SK-N-DZ (cell line): ENCODE measurements at regions not wholly inside any gene's neighbourhood (a gene's known extent, or its start where the extent isn't known, plus 50 kb on each side); places are given as distances from the start of the nearest gene placed in this dataset.

Experiments used
- DNase-seq: peaks from one replicate; pipeline ENCODE4 v3.0.0-alpha.2; 2015; ENCODE audit warnings: low spot score

DNA sequence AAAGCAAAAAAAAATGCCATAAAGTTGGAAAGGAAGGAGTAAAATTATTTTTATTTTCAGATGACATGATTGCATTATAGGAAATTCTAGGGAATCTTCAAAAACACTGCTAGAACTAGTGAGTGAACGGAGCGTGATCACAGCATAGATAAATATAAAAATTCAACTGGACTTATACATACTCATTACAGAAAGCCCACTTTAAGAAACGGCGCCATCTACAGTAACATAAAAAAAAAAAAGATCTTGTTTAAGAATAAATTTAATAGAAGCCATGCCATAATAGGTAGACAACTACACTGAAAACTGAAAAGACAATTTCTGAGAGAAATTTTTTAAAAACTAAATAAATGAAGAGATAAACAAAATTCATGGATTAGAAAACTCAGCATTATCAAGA lies 623.1 kb upstream of the MGMT start:
- no peak for DNase-seq

DNA sequence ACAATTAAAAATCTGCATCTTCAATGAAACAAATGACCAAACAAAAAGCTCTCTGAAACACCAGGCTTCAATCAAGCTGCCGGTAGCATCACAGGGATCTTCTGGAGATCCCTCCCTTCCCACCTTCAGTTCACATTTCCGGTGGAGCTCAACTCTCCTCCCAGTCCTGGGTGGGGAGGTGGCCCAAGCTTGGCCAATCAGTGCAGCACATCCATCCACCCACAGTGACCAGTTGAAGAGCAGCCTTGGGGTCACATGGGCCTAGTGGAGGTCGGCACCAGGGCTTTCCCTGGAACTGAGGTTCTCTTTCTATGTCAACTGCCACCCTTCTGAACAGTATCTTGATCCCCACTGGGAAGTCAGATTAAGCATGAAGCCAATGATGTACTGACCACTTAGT lies 620.1 kb upstream of the MGMT start:
- no peak for DNase-seq

DNA sequence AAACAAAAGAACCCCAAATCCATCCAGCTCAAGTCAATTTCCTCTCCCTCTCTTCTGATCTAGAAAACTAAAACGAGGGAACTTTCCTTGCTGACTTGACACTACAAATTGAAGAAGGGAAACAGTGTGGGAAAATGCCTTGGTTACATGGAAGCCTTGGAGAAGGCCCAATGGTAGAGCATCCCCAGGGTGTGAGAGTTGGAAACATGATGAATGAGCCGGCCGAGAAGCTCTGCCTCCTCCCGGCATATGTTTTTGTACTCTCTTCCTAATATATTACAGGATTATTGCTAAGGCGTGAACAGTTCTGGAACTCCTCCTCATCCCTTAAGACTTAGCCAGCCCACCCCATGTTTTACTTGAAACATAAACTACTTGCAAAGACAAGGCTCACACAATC lies 618.2 kb upstream of the MGMT start:
- no peak for DNase-seq

DNA sequence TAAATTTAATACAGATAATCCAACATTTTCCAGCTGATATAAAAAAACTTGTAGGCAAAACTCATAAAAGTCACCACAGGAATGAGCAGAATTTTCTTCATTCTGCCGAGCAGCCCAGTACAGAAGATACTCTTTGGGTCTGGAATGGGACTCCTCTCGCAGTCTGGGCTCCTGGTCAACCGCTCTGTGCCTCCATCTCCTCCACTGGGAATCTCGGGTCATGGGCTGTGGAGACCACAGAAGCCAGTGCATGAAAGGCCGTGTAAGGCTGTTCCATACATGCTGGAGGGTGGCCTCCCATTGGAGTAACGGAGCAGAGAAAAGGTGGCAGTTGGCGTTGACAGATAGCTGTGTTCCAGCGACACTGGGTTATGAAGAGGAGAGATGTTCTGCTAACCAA lies 616.4 kb upstream of the MGMT start:
- DNase-seq = no peak

DNA sequence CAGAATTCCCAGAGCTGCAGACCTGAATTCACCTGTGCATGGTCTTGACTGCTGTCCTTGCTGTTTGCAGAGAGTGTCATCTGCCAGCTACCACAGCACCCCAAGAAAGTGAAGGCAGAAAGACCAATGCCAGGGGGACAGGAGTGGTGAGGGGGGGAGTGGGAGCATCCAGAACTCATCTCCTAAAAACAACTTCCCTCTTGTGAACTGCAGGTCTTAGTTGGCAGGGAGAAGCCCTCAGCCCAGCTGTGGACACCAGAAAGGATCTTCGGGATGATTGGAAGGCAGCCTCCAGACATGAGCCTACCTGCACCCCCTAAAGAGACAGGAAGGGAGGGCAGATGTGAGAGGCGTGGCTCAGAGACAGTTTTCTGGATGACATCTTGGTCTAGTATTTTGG lies 615.8 kb upstream of the MGMT start:
- no peak for DNase-seq

DNA sequence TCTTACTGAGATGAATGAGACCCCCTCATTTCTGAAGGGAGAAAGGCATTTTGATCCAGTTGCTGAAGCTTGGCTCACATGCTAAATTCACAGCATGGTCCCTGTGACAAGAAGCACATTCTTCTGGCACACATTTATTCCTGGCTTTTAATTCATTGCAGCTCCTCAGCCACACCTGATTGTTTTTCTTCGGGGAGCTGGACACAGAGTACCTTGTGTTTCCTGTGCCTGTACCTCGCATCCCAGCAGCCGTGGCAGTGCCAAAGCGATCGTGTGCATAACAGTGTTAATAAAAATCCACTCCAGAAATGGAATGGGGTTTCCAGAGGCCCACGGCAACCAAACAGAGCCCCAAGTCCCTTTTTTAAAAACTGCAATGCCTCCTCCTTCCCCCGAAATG lies 615.3 kb upstream of the MGMT start:
- no peak for DNase-seq

DNA sequence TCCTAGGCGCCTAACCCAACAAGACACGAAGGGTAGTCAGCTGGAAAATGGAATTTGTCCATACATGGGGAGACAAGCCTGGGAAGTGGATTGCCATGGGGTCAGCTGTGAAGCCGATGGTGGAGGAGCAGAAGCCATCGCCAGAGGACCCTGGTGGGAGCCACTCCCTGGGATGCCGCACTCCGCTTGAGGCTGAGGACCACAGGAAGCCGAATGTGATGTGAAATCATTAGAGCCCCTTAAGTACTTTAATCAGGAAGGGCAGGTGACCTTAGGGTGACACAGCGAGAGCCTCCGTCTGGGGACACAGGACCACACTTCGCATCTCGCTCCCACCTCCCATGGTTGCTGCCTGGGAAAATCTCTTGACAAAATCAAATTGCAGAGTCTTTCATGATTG lies 614.6 kb upstream of the MGMT start:
- no peak for DNase-seq

DNA sequence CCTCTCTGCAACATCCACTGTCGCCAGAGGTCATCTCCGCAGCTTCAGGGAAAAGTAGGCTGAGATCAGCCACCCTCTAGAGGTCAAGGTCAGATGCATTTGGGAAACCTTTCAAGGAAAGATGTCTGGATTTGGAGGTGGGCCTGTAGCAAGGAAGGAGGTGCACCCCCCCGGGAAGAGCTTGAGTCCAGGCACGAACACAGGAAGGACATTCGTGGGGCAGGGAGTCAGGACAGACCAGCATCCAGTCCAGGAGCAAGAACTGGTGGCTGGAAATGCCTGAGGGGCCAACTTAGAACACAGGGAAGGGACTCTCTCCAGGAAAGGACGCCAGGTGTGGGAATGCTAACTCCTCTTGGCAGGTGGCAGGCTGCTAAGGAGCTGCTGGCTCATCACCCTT lies 614.1 kb upstream of the MGMT start:
- no peak for DNase-seq

DNA sequence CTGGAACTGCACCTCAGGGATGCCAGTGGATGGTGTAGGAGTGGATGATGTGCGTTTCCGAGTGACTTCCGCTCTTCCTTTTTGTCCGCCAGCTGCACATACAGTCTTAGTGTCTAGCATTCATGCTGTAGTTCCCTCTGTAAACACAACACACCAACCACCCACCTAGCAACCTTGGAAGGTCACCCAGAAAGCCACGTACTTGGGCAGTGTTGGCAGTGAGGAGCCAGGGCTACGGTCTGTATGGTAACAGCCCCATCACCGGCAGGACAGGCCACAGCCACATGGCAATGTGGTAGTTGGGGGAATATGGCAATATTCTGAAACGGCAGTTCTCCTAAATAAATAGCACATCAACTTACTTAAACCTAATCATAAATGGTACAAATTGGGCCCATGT lies 613.5 kb upstream of the MGMT start:
- DNase-seq = no peak

DNA sequence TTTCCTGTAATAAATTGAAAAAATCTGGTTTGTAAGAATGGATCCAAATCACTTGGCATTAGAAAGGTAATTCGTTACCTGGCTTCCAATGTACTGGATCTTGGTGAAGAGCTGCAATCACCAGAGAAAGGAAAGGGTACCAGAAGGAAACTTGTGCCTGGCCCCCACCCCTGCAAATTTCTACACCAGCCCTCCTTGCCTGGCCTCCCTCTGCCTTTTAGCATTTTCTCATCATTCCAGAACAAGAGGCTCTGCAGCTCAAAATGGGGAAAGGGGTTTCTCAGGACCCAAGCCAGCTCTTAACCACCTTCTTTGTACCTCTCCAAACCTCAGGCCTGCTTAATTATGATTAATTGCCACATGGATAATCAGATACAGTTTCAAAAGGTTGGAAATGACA lies 612.8 kb upstream of the MGMT start:
- DNase-seq = no peak

DNA sequence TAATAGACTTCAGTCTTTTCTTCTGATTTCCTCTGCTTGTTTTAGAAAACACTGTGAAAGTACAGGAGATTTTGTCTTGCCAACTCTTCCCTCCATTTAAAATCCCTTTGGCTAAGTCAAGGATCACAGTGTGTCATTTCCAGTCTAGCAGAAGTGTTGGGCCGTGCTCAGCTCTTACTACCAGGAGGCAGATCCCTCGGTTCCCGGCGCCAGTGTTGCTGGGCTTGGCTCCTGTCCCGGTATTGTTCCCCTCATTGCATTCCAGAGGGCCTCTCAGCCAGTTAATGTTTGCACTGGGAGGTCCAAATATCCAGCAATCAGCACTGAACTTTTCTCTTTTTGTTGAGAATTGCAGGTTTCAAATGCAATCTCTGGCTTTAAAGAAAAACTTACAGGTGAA lies 612.1 kb upstream of the MGMT start:
- no peak for DNase-seq

DNA sequence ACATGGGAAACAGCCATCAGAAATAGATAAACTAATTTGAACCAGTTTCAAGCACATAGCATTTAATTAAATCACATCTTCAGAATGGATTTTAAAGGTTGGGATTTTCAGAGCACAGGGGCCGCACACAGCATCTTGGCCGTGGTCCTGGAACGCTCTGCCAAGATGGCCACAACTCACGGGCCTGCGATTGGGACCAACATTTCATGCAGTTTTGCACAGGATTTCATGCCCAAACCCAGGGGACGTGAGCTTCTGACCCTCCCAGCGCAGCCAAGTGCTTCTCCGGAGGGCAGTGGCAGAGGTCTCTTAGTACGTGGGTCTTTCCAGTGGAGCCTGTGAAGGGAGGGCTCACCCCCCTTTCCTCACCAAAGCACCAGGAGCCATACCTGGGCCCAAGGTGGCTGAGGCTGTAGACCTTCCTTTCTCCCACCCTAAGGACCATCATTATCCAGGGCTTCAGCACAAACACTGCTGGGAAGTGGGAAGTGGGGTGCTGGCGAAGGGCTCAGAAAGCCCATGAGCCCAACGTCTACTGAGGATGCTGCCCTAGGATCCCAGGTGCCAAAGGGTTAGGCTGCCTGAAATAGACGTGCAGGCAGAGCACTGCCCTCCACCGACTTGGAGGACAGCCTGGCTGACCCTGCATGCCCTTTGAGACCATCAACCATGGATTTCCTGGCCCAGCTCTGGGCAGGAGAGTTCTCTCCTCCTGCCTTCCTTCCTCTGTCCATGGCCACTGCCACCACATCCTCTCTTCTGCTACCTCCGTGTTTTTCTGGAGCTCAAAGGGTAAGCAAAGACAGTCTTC lies 611.2 kb upstream of the MGMT start:
- DNase-seq = no peak

DNA sequence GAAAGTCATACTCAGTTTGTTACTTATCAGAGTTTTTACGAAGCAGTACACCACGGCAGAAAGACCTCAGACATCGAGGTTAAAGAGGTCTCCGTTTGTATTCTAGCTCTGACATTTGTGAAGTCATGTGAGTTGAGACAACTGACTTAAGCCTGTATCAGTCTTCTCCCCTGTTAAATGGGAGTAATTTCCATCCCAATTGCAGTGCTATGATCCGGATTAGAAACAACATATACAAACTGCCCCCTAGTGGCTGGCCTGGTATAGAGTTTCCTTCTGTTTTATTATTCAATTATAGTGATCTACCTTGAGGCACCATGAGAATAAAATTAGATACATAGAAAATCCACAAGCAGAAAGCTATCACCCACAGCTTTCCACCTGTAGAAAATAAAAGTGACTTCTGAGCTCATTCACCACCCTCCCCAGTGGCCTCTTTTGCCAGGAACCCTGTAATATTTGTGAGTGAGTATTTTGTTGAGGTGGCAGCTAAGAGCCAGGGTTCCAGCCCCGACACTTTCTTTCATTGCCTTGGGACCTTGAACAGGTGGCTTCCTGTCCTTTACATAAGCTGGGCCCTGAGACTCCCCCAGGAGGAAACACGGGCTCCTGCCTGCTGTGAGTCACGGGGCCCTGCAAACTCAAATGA lies 607.2 kb upstream of the MGMT start:
- peak; percentile 5 for DNase-seq

DNA sequence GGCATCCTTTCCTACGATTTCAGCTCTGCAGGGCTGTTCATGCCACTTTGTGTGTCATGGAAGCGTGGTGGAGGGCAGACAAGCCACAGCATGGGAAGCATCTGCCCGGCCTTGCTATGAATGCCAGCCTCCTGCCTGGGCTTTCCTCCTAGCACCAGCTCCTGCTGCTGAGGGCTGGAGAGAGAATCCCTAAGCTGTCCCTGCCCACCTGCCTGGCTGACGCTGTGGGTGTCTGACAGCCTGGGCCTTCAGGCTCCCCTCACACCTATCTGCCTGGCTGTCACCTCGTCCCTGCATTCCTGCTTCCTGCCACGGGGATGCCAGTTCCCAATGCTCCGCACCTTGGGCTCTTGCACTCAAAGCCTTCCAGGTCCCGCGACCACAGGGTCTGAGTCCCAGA lies 606.5 kb upstream of the MGMT start:
- DNase-seq = no peak

DNA sequence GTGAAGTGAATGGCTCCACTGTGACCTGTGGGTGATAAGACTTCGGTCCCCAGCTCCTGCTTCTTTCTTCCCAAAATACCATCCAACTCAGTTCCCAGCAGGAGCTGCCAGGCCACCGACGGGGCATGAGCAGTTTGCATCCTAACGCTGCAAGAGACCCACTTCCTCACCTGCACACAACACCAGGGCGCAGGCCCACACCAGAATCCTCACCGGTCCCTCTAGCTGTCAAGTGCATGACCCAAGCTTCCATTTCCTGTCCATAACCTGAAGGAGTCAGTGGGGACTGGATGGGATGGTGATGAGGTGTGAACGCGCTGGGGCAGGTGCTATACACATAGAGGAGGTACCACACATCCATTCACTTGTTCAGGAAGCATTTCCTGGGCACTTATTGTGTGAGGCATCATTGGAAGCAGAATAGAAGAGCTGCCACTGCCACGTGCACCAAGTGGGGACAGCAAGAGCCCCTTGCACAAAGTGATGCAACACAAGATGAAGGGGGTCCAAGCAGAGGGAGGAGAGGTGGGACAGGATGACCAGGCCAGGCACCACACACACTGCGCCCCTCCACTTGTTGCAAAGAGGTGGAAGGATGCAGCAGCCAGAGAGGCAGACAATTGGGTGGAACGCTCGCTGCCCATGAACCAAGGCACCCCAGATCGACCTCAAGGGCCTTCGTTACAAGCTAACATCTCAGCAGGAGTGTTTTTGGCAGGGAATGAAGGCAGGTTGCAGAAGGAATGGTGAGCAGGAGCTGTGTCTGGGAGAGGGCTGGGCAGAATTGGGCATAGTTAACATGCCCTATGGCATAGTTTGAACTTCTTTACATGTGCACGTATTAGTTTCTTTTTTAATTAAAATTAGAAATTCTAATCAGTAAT lies 605.8 kb upstream of the MGMT start:
- no peak for DNase-seq

DNA sequence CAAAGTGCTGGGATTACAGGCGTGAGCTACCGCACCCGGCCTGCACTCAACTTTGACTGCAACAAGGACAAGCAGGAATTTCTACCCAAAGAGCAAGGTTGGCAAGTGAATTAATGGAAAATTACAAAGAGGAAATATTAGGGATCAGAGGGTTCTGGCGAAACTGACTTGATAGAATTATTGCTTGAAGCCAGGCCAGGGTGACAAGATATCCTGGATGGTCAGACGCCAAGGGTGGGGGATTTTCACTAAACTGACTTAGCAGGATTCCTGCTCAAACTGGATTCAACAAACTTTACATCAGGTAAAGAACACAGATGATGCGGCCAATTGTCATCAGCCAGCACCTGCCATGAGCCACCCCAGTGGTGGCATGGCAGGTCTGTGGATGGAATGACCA lies 603.6 kb upstream of the MGMT start:
- DNase-seq = no peak

DNA sequence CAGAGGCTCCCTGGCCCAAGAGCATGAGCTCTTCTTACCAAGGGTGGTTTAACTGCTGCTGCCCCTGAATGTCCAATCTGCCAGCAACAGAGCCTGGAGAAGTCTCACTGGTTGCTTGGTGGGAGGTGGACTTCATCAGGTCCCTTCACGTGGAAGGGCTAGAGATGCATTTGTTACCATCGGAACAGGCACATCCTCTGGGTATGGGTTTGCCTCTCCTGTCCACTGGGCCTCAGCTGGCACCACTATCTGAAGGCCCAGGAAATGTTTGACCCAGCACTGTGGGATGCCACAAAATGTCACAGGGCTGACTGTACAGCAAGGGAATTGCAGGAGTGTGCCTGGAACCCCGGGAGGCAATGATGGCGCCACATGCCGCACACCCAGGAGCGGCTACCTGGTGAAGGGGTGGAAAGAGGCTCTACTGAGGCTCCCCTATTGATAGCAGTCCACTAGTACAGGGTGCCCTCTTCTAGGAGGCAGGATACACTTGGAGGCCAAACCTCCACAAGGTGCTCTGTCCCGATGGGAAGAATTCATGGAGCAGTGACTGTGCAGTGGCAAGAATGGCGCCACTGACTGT lies 603.1 kb upstream of the MGMT start:
- no peak for DNase-seq

DNA sequence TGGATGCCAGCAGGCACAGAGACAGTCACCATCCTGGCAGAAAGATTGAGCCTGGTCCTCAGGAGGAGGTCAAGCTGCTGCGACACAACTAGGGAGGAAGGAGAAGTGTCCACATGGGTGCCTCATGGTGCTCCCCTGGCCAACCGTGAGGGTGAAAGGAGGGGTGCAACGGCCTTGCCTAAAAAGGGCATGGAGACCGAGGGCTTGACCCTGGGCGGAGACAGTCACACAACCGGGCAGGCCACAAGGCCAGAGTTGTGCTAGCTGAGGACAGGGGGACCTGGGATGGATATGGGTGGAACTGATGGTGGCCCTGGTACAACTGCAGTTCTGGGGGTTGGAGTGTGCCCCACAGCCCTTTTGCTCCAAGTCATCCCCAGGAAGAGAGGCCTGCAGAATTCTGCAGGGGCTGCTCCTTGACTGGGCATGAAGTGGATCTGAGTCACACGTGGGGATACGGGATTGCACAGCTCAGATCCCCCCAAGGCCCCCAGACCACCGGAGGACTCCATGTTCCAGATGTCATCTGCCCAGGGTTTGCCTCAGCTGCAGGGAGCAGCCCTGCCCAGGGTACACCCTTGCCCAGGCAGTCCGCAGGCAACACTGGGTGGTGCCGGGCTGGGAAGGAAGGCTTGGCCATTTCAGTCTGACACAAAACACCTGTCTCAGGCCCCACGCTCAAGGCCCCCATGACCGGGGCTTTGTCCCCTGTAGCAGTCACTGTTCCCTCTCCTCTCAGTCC lies 602.3 kb upstream of the MGMT start:
- no peak for DNase-seq

DNA sequence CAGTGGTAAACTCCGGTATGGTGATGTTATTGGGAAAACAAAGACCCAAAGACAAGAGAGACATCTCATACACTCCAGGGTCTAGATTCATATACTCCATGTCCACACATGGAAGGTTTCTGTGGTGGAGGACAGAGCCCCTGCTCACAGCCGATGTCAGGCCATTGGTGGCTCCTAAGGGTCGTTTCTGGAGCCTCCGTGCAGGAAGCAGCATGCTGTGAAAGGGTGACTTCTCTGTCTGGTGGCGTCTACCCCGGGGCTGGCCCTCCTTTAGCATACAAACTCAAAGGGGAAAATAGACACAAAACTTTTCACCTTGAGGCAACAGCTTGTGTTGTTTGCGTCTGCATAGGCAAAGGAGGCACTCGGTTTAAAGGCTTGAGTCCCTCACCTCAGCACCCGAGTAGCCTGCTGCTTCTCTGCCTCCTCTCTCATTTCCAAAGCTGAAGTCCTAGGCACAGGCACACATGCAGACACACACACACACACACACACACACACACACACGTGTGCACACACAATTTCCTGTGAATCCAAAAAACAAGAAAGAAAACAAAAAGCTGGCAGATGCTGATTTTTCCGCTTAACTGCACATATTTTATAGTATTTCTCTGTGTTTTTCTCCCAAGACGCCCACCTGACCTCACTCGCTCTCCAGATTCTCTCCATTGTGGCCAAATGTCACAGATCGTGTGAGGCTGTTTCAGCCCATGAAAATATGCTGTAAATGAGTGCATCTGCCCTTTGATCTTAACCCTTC lies 601.4 kb upstream of the MGMT start:
- no peak for DNase-seq

DNA sequence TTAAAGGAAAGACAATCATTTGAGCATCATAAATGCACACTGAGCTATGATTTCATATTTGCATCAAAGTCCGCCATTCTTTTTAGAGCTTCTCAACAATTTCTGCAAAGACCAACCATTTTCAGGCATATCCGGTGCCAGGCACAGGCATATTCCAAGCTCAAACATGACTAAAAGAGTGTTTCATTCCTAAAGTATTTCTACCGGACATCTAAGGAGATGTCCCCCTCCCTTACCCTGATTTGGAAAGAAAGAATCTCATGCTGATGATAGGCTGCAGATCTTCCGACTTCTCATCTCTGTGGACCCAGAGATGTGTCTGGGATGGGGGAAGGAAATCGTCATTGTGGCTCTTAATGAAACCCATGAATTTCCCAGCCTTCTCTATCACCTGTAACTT lies 600.5 kb upstream of the MGMT start:
- no peak for DNase-seq

DNA sequence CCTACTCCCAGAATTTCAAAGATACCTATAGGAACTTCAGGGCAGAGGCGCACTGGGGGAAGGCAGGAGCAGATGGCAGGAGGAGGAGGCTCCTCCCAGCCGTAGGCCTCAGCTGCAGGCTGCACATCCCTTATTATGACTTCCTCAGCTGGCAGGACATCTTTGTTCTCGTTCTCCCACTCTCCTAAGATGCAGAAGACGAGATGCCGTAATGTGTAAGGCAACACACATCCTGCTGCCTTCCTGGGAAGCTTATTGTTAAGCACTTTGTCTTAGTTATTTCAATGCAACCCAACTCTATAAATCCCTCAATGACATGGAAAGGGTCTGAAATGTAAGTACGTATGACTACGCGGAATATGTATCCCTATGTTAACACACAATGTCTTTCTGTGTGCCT lies 599.8 kb upstream of the MGMT start:
- no peak for DNase-seq
